ENCODE measurements at regions not wholly inside any gene's neighbourhood (a gene's known extent, or its start where the extent isn't known, plus 50 kb on each side); places are given as distances from the start of the nearest gene placed in this dataset.

GRCh38 chr5:74100268-74100665 lies 474.3 kb downstream of the ARHGEF28 start:
- Histone ChIP-seq H3K4me2 (ENCODE audit: low read length) (no peak overlapping the region), H3K27me3 (ENCODE audit: low read length) (no peaks in the 10 kb centered on the region), H4K20me1 (ENCODE audit: low read length) (no peaks in the 10 kb centered on the region), H3K9me3 (ENCODE audit: low read length) (no peaks in the 10 kb centered on the region), H3K27ac (ENCODE audit: low read length) (no peak overlapping the region), H3K79me2 (ENCODE audit: low read length) (no peaks in the 10 kb centered on the region), H3K36me3 (ENCODE audit: low read depth, low read length) (no peaks in the 10 kb centered on the region), H3K4me3 (ENCODE audit: low read length) (no peak overlapping the region), H3F3A (ENCODE audit: low read length, unreplicated experiment) (no peaks in the 10 kb centered on the region), H3K4me1 (ENCODE audit: insufficient read depth, low read length) (peaks cover 18% of the 10 kb centered on the region), H3K9me2 (replicated peaks; ENCODE audit: low read length) (no peaks in the 10 kb centered on the region), H2AFZ (ENCODE audit: low read length) (no peak overlapping the region), H3K9ac (ENCODE audit: low read length) (no peak overlapping the region)
- no peak for DNase-seq
- intact Hi-C loops (cut with micrococcal nuclease), result no loop called here
- no TSS peak for BruUV-seq (replicated peaks)
- TF ChIP-seq EZH2 (IDR thresholded peaks at IDR 0.05; ENCODE audit: low read length, unreplicated experiment) (no peak), CTCF (conservative IDR thresholded peaks at IDR 0.05; ENCODE audit: low read depth, low read length) (no peak), EZH2phosphoT487 (IDR thresholded peaks at IDR 0.05; ENCODE audit: borderline replicate concordance, low read length) (no peak)
- no peak for ATAC-seq
- CTCF ChIA-PET, result no interaction called here
- POLR2A ChIA-PET (ENCODE audit: unreplicated experiment), result no interaction called here

- Histone ChIP-seq H3K9me2 (replicated peaks; ENCODE audit: low read length) (no peaks in the 10 kb centered on the region), H3K4me2 (ENCODE audit: low read length) (no peak overlapping the region), H2AFZ (ENCODE audit: low read length) (no peak overlapping the region), H3K79me2 (ENCODE audit: low read length) (no peaks in the 10 kb centered on the region), H4K20me1 (ENCODE audit: low read length) (no peaks in the 10 kb centered on the region), H3K4me1 (ENCODE audit: insufficient read depth, low read length) (peaks cover 23% of the 10 kb centered on the region), H3K4me3 (ENCODE audit: low read length) (no peak overlapping the region), H3K27ac (ENCODE audit: low read length) (no peak overlapping the region), H3K9ac (ENCODE audit: low read length) (no peak overlapping the region), H3K27me3 (ENCODE audit: low read length) (no peaks in the 10 kb centered on the region), H3K36me3 (ENCODE audit: low read depth, low read length) (no peaks in the 10 kb centered on the region), H3K9me3 (ENCODE audit: low read length) (no peaks in the 10 kb centered on the region), H3F3A (ENCODE audit: low read length, unreplicated experiment) (no peaks in the 10 kb centered on the region)
- intact Hi-C loops (cut with micrococcal nuclease), result loop anchor here (5.0 kb wide), 1 partner anchor 37 kb away; no protein-coding TSS in a partner anchor
- ATAC-seq (no peak), DNase-seq (no peak)
- no TSS peak for BruUV-seq (replicated peaks)
- TF ChIP-seq EZH2phosphoT487 (IDR thresholded peaks at IDR 0.05; ENCODE audit: borderline replicate concordance, low read length), result no peak
- no peak for TF ChIP-seq CTCF (conservative IDR thresholded peaks at IDR 0.05; ENCODE audit: low read depth, low read length)
- no peak for TF ChIP-seq EZH2 (IDR thresholded peaks at IDR 0.05; ENCODE audit: low read length, unreplicated experiment)
- POLR2A ChIA-PET (ENCODE audit: unreplicated experiment), result no interaction called here
- CTCF ChIA-PET, result no interaction called here
These were observed 473.7 kb downstream of the ARHGEF28 start for GRCh38 chr5:74099538-74100267.

- TF ChIP-seq EZH2phosphoT487 (IDR thresholded peaks at IDR 0.05; ENCODE audit: borderline replicate concordance, low read length) (no peak), EZH2 (IDR thresholded peaks at IDR 0.05; ENCODE audit: low read length, unreplicated experiment) (no peak), CTCF (conservative IDR thresholded peaks at IDR 0.05; ENCODE audit: low read depth, low read length) (no peak)
- Histone ChIP-seq H3K9me3 (ENCODE audit: low read length) (no peaks in the 10 kb centered on the region), H3K9ac (ENCODE audit: low read length) (no peak overlapping the region), H3K27ac (ENCODE audit: low read length) (no peak overlapping the region), H3K79me2 (ENCODE audit: low read length) (no peaks in the 10 kb centered on the region), H3K27me3 (ENCODE audit: low read length) (no peaks in the 10 kb centered on the region), H3K4me1 (ENCODE audit: insufficient read depth, low read length) (peaks cover 30% of the 10 kb centered on the region), H3F3A (ENCODE audit: low read length, unreplicated experiment) (no peaks in the 10 kb centered on the region), H3K4me2 (ENCODE audit: low read length) (no peak overlapping the region), H3K36me3 (ENCODE audit: low read depth, low read length) (no peaks in the 10 kb centered on the region), H2AFZ (ENCODE audit: low read length) (no peak overlapping the region), H3K9me2 (replicated peaks; ENCODE audit: low read length) (no peaks in the 10 kb centered on the region), H3K4me3 (ENCODE audit: low read length) (no peak overlapping the region), H4K20me1 (ENCODE audit: low read length) (no peaks in the 10 kb centered on the region)
- BruUV-seq (replicated peaks), result no TSS peak
- DNase-seq (no peak), ATAC-seq (no peak)
- ChIA-PET POLR2A (ENCODE audit: unreplicated experiment) (no interaction called here), CTCF (no interaction called here)
- intact Hi-C loops (cut with micrococcal nuclease), result loop anchor here (5.0 kb wide), 1 partner anchor 37 kb away; no protein-coding TSS in a partner anchor
These were observed 472.9 kb downstream of the ARHGEF28 start for GRCh38 chr5:74098941-74099340.
